AG09319 (cell line): ENCODE measurements at regions not wholly inside any gene's neighbourhood (a gene's known extent, or its start where the extent isn't known, plus 50 kb on each side); places are given as distances from the start of the nearest gene placed in this dataset.
"Not testable (repeated sequence)": the region's sequence is repeated elsewhere in the genome, so short reads cannot be mapped to it uniquely, and the experiment has no call there.

ENCODE experiments used
- DNase-seq: peaks from one replicate; pipeline ENCODE4 v3.0.0-alpha.2; 2010; ENCODE audit warnings: low read depth; ENCODE audit errors: extremely low read depth
- TF ChIP-seq, protein P1 (sequence below): IDR thresholded peaks from 2 replicates; pipeline ENCODE4 v1.5.1; 2011; ENCODE audit warnings: low read depth, mild to moderate bottlenecking, inconsistent platforms, low read length, moderate library complexity

- TF ChIP-seq, protein P1, sequence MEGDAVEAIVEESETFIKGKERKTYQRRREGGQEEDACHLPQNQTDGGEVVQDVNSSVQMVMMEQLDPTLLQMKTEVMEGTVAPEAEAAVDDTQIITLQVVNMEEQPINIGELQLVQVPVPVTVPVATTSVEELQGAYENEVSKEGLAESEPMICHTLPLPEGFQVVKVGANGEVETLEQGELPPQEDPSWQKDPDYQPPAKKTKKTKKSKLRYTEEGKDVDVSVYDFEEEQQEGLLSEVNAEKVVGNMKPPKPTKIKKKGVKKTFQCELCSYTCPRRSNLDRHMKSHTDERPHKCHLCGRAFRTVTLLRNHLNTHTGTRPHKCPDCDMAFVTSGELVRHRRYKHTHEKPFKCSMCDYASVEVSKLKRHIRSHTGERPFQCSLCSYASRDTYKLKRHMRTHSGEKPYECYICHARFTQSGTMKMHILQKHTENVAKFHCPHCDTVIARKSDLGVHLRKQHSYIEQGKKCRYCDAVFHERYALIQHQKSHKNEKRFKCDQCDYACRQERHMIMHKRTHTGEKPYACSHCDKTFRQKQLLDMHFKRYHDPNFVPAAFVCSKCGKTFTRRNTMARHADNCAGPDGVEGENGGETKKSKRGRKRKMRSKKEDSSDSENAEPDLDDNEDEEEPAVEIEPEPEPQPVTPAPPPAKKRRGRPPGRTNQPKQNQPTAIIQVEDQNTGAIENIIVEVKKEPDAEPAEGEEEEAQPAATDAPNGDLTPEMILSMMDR = no peak
- no peak for DNase-seq
Observed at GRCh38 chr2:184425083-184425482, 173.2 kb upstream of the ZNF804A start.

- no peak for DNase-seq
- TF ChIP-seq, protein P1 = no peak
Observed at GRCh38 chr2:184444217-184444616, 154.1 kb upstream of the ZNF804A start.

- TF ChIP-seq, protein P1 = no peak
- no peak for DNase-seq
Observed at GRCh38 chr2:184444623-184445223, 153.6 kb upstream of the ZNF804A start.

DNA sequence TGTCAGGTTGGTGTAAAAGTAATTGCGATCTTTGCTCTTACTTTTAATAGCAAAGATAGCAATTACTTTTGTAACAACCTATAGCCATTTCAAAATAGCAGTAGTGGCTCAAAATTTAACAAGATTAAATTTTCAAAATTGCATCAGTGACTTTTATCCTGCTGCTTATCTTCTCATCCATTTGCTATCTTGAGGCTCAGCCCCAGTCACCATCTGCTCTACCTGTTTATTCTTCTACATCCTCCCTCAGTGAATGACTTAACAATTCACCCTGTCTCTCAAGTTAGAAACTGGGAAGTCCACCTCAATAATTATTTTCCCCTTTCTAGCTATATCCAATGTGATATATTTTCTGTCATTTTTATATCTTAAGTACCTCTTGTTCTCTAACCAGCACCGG is 148.6 kb upstream of the ZNF804A start:
- DNase-seq = no peak
- TF ChIP-seq, protein P1 = no peak

DNA sequence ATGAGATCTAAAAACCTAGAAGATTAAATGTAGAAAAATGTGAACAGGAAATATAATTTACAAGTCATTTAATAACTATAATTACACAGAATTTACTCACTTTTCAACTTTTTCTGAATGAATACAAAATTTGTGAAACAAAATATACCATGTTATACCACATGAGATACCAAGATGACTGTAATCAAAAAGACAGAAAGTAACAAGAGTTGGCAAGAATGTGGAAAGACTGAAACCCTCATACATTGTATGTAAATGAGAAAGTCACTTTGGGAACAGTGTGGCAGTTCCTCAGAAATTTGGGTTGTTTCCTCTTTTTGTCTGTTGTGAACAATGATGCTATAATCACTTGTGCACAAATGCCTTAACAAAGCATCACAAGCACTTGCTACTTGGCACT is 145.4 kb upstream of the ZNF804A start:
- DNase-seq = no peak
- TF ChIP-seq, protein P1 = no peak

DNA sequence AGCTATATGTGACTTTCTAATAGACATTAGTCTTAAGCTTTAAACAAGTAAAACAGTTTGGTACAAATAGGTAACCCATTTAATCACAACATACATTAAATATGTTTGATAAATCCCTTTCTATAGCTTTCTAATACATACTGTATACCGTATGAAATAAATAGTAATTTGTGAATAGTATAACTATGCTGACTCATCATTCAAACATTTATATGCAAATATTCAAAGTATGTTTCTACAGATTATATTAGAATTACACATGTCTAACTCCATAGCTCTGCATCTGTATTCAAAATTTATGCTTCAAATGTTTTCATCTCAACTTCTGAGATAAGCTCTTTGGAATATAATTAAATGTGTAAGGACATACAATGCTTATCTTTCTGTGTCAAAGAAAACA is 142.7 kb upstream of the ZNF804A start:
- DNase-seq = no peak
- TF ChIP-seq, protein P1 = no peak

DNA sequence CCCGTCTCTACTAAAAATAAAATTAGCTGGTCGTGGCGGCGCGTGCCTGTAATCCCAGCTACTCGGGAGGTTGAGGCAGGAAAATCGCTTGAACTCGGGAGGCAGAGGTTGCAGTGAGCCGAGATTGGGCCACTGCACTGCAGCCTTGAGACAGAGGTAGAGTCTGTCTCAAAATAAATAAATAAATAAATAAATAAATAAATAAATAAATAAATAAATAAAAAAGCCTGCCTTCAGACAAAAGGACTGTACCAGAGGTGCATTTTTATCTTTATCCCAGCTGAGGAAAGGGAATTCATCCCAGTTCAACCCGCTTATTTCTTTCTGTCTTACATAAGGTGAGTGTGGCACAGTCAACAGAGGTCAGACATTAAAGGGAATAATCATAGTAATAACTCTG is 141.6 kb upstream of the ZNF804A start:
- not testable (repeated sequence) for DNase-seq
